ENCODE measurements at regions not wholly inside any gene's neighbourhood (a gene's known extent, or its start where the extent isn't known, plus 50 kb on each side); places are given as distances from the start of the nearest gene placed in this dataset.
"Not testable (repeated sequence)": the region's sequence is repeated elsewhere in the genome, so short reads cannot be mapped to it uniquely, and the experiment has no call there.

GRCh38 chr12:93235881-93236280 lies 141.8 kb upstream of the NUDT4 start:
- no peak for DNase-seq (ENCODE audit: low spot score)
- intact Hi-C loops (cut with micrococcal nuclease; ENCODE audit: unreplicated experiment), result no loop called here
- TF ChIP-seq CTCF (conservative IDR thresholded peaks at IDR 0.05; ENCODE audit: low read depth, low read length) (no peak), EZH2 (IDR thresholded peaks at IDR 0.05; ENCODE audit: borderline replicate concordance, low read depth, low read length, poor library complexity, severe bottlenecking) (no peak)
- Histone ChIP-seq H3K4me1 (ENCODE audit: insufficient read depth, low read length, poor library complexity, severe bottlenecking) (no peaks in the 10 kb centered on the region), H3K9me3 (ENCODE audit: low read depth, low read length, poor library complexity, severe bottlenecking) (no peaks in the 10 kb centered on the region), H3K27me3 (replicated peaks; ENCODE audit: insufficient read depth, low read depth, low read length, poor library complexity) (no peaks in the 10 kb centered on the region), H3K27ac (ENCODE audit: low read depth, low read length, poor library complexity, severe bottlenecking) (no peak overlapping the region), H3K4me3 (ENCODE audit: low read depth, low read length, poor library complexity, severe bottlenecking) (no peak overlapping the region), H3K36me3 (ENCODE audit: insufficient read depth, low read length, poor library complexity, severe bottlenecking) (no peaks in the 10 kb centered on the region)
- POLR2A ChIA-PET (ENCODE audit: low non-redundant PET), result no interaction called here
- CTCF ChIA-PET, result no interaction called here
- BruUV-seq (replicated peaks), result no TSS peak

- Histone ChIP-seq H3K4me3 (ENCODE audit: low read depth, low read length, poor library complexity, severe bottlenecking) (no peak overlapping the region), H3K9me3 (ENCODE audit: low read depth, low read length, poor library complexity, severe bottlenecking) (no peaks in the 10 kb centered on the region), H3K27me3 (replicated peaks; ENCODE audit: insufficient read depth, low read depth, low read length, poor library complexity) (no peaks in the 10 kb centered on the region), H3K27ac (ENCODE audit: low read depth, low read length, poor library complexity, severe bottlenecking) (no peak overlapping the region), H3K4me1 (ENCODE audit: insufficient read depth, low read length, poor library complexity, severe bottlenecking) (no peaks in the 10 kb centered on the region), H3K36me3 (ENCODE audit: insufficient read depth, low read length, poor library complexity, severe bottlenecking) (no peaks in the 10 kb centered on the region)
- DNase-seq (ENCODE audit: low spot score), result no peak
- BruUV-seq (replicated peaks), result no TSS peak
- intact Hi-C loops (cut with micrococcal nuclease; ENCODE audit: unreplicated experiment), result no loop called here
- ChIA-PET POLR2A (ENCODE audit: low non-redundant PET) (no interaction called here), CTCF (no interaction called here)
- no peak for TF ChIP-seq CTCF (conservative IDR thresholded peaks at IDR 0.05; ENCODE audit: low read depth, low read length)
These were observed 140.3 kb upstream of the NUDT4 start for GRCh38 chr12:93237235-93237915.

- BruUV-seq (replicated peaks); H3K27me3 ChIP-seq (replicated peaks; ENCODE audit: insufficient read depth, low read depth, low read length, poor library complexity); H3K4me3 ChIP-seq (ENCODE audit: low read depth, low read length, poor library complexity, severe bottlenecking); H3K4me1 ChIP-seq (ENCODE audit: insufficient read depth, low read length, poor library complexity, severe bottlenecking); CTCF ChIA-PET; H3K9me3 ChIP-seq (ENCODE audit: low read depth, low read length, poor library complexity, severe bottlenecking); H3K36me3 ChIP-seq (ENCODE audit: insufficient read depth, low read length, poor library complexity, severe bottlenecking); intact Hi-C loops (cut with micrococcal nuclease; ENCODE audit: unreplicated experiment); H3K27ac ChIP-seq (ENCODE audit: low read depth, low read length, poor library complexity, severe bottlenecking); DNase-seq (ENCODE audit: low spot score); POLR2A ChIA-PET (ENCODE audit: low non-redundant PET): not testable (repeated sequence)
These were observed 139.0 kb upstream of the NUDT4 start for GRCh38 chr12:93238512-93239262.

GRCh38 chr12:93239789-93240188 lies 137.9 kb upstream of the NUDT4 start:
- H3K4me1 ChIP-seq (ENCODE audit: insufficient read depth, low read length, poor library complexity, severe bottlenecking), result peaks cover 14% of the 10 kb centered on the region
- intact Hi-C loops (cut with micrococcal nuclease; ENCODE audit: unreplicated experiment); H3K36me3 ChIP-seq (ENCODE audit: insufficient read depth, low read length, poor library complexity, severe bottlenecking); DNase-seq (ENCODE audit: low spot score); CTCF ChIA-PET; H3K27ac ChIP-seq (ENCODE audit: low read depth, low read length, poor library complexity, severe bottlenecking); H3K4me3 ChIP-seq (ENCODE audit: low read depth, low read length, poor library complexity, severe bottlenecking); H3K27me3 ChIP-seq (replicated peaks; ENCODE audit: insufficient read depth, low read depth, low read length, poor library complexity); H3K9me3 ChIP-seq (ENCODE audit: low read depth, low read length, poor library complexity, severe bottlenecking); BruUV-seq (replicated peaks): not testable (repeated sequence)
- POLR2A ChIA-PET (ENCODE audit: low non-redundant PET), result interaction anchor here (0.6 kb wide), 1 partner anchor 10 kb away, joined by 3 read pairs; no protein-coding TSS in a partner anchor
